Hematopoietic multipotent progenitor cell treated with erythropoietin and hydrocortisone succinate and interleukin-3 and kit ligand, for 8 days (in vitro differentiated cells): ENCODE measurements at regions not wholly inside any gene's neighbourhood (a gene's known extent, or its start where the extent isn't known, plus 50 kb on each side); places are given as distances from the start of the nearest gene placed in this dataset.
"Not testable (repeated sequence)": the region's sequence is repeated elsewhere in the genome, so short reads cannot be mapped to it uniquely, and the experiment has no call there.

ENCODE experiments used
- DNase-seq: peaks from one replicate; pipeline ENCODE4 v3.0.0-alpha.2; 2015

- DNase-seq, result peak; percentile 56
Measured at GRCh38 chr5:15013654-15014463, 142.3 kb upstream of the ANKH start.

GRCh38 chr5:15012061-15012460, 140.5 kb upstream of the ANKH start:
- DNase-seq, result no peak

- no peak for DNase-seq
Measured at GRCh38 chr5:15010936-15011335, 139.4 kb upstream of the ANKH start.

- peak; percentile 61 for DNase-seq
Measured at GRCh38 chr5:15009420-15009819, 137.8 kb upstream of the ANKH start.

GRCh38 chr5:15008921-15009320, 137.3 kb upstream of the ANKH start:
- DNase-seq, result no peak

GRCh38 chr5:15008476-15008875, 136.9 kb upstream of the ANKH start:
- DNase-seq, result no peak

GRCh38 chr5:15007646-15008045, 136.1 kb upstream of the ANKH start:
- DNase-seq, result no peak

- no peak for DNase-seq
Measured at GRCh38 chr5:15004506-15004905, 132.9 kb upstream of the ANKH start.

GRCh38 chr5:15003511-15003920, 131.9 kb upstream of the ANKH start:
- peak; percentile 71 for DNase-seq

GRCh38 chr5:15002791-15003190, 131.2 kb upstream of the ANKH start:
- no peak for DNase-seq

- DNase-seq, result no peak
Measured at GRCh38 chr5:15002173-15002572, 130.6 kb upstream of the ANKH start.

- DNase-seq, result no peak
Measured at GRCh38 chr5:15001517-15001916, 129.9 kb upstream of the ANKH start.

- no peak for DNase-seq
Measured at GRCh38 chr5:14998491-14998890, 126.9 kb upstream of the ANKH start.

GRCh38 chr5:14996997-14997396, 125.4 kb upstream of the ANKH start:
- DNase-seq, result no peak

- no peak for DNase-seq
Measured at GRCh38 chr5:14995229-14995628, 123.7 kb upstream of the ANKH start.

GRCh38 chr5:14993459-14994133, 122.0 kb upstream of the ANKH start:
- DNase-seq, result not testable (repeated sequence)

GRCh38 chr5:14992751-14993458, 121.3 kb upstream of the ANKH start:
- DNase-seq, result not testable (repeated sequence)

GRCh38 chr5:14988223-14988622, 116.6 kb upstream of the ANKH start:
- no peak for DNase-seq

- no peak for DNase-seq
Measured at GRCh38 chr5:14986413-14986812, 114.8 kb upstream of the ANKH start.

- no peak for DNase-seq
Measured at GRCh38 chr5:14983666-14984441, 112.3 kb upstream of the ANKH start.

GRCh38 chr5:14980698-14981097, 109.1 kb upstream of the ANKH start:
- no peak for DNase-seq

GRCh38 chr5:14977058-14977685, 105.6 kb upstream of the ANKH start:
- DNase-seq, result no peak

- DNase-seq, result no peak
Measured at GRCh38 chr5:14976486-14976885, 104.9 kb upstream of the ANKH start.
